GM12878 (cell line): ENCODE measurements at regions not wholly inside any gene's neighbourhood (a gene's known extent, or its start where the extent isn't known, plus 50 kb on each side); places are given as distances from the start of the nearest gene placed in this dataset.

Experiments used
- ATAC-seq: fragments of 200-7000 bp; cut with Tn5 transposase; 3 replicates; pipeline ENCODE4 v1.9.1; 2020; ENCODE audit warnings: mild to moderate bottlenecking, moderate library complexity
- BruUV-seq: library from RNA; stranded (reverse); fragments of 400-500 nt; replicated peaks from 2 replicates; lab custom pipeline; 2021; lab: Mats Ljungman, UMichigan
- CTCF ChIA-PET: fragments of 300-600 bp; sonication (Branson Sonifier 250); formaldehyde crosslinking; extraction: SDS; loops from one replicate; lab custom pipeline; 2021; ENCODE audit warnings: inconsistent platforms; lab: Yijun Ruan, JAX
- POLR2A ChIA-PET: fragments of 350-600 bp; formaldehyde crosslinking; extraction: SDS; loops from one replicate; lab custom pipeline; 2021; ENCODE audit warnings: inconsistent platforms; lab: Charles Lee
- RAD21 ChIA-PET: fragments of 300-600 bp; sonication (Branson Sonifier 250); formaldehyde crosslinking; loops from one replicate; lab custom pipeline; 2023; ENCODE audit warnings: antibody characterized with exemption; ENCODE audit not compliant: unreplicated experiment; lab: Charles Lee
- SMC1A ChIA-PET: fragments of 300-600 bp; sonication (Branson Sonifier 250); formaldehyde crosslinking; loops from one replicate; lab custom pipeline; 2023; ENCODE audit not compliant: unreplicated experiment, uncharacterized antibody; lab: Charles Lee
- DNase-seq: peaks from one replicate; pipeline ENCODE4 v3.0.0-alpha.2; 2011; ENCODE audit warnings: low read depth, low spot score
- FAIRE-seq: peaks from 3 replicates; lab custom pipeline; 2011; peaks lifted over from hg19 to GRCh38; lab: Jason Lieb, UNC
- H2AFZ ChIP-seq: 2 replicates; pipeline ENCODE4 v1.6.0; 2011; ENCODE audit warnings: low read depth, low read length, control low read depth; ENCODE audit not compliant: control insufficient read depth
- H3K27ac ChIP-seq: 2 replicates; pipeline ENCODE4 v1.5.1; 2011; ENCODE audit warnings: control low read depth; ENCODE audit not compliant: control insufficient read depth, insufficient read depth
- H3K27me3 ChIP-seq, 2 experiments: replicated peaks in 1 of 2; 2 replicates each; pipeline versions ENCODE4 v1.6.0 to v1.6.1; 2011; ENCODE audit warnings: low read length in 1 of 2; ENCODE audit not compliant: control insufficient read depth in 2 of 2, insufficient read depth in 2 of 2
- H3K36me3 ChIP-seq, 2 experiments: 2 replicates each; pipeline ENCODE4 v1.5.1; 2011; ENCODE audit warnings: low read length in 1 of 2; ENCODE audit not compliant: control insufficient read depth in 2 of 2, insufficient read depth in 2 of 2
- H3K4me1 ChIP-seq: 2 replicates; pipeline ENCODE4 v1.6.1; 2011; ENCODE audit warnings: mild to moderate bottlenecking, low read length, moderate library complexity, mixed read lengths; ENCODE audit not compliant: control insufficient read depth, insufficient read depth
- H3K4me2 ChIP-seq: 2 replicates; pipeline ENCODE4 v1.6.0; 2011; ENCODE audit warnings: control low read depth; ENCODE audit not compliant: control insufficient read depth, insufficient read depth
- H3K4me3 ChIP-seq: fragments of 200-600 bp; sonication (generic); 2 replicates; pipeline ENCODE4 v1.5.1; 2016
- H3K79me2 ChIP-seq: 2 replicates; pipeline ENCODE4 v1.6.0; 2011; ENCODE audit warnings: low read length; ENCODE audit not compliant: control insufficient read depth, insufficient read depth
- H3K9ac ChIP-seq: 2 replicates; pipeline ENCODE4 v1.8.0; 2011; ENCODE audit warnings: low read length, control low read depth, mixed read lengths; ENCODE audit not compliant: control insufficient read depth, insufficient read depth
- H3K9me3 ChIP-seq: replicated peaks from 3 replicates; pipeline ENCODE4 v1.5.1; 2011; ENCODE audit warnings: mild to moderate bottlenecking, low read length; ENCODE audit not compliant: control insufficient read depth, insufficient read depth
- H4K20me1 ChIP-seq: 2 replicates; pipeline ENCODE4 v1.6.0; 2011; ENCODE audit not compliant: control insufficient read depth, insufficient read depth
- CREB1 ChIP-seq: IDR thresholded peaks from 2 replicates; pipeline ENCODE4 v1.6.1; 2012; ENCODE audit warnings: low read depth, mild to moderate bottlenecking, inconsistent platforms
- MYB ChIP-seq: fragments of 150-350 bp; IDR thresholded peaks from 2 replicates; pipeline ENCODE4 v1.6.1; 2014; ENCODE audit warnings: mild to moderate bottlenecking, low read depth, low read length, borderline replicate concordance
- NR2F1 ChIP-seq: fragments of 450-650 bp; conservative IDR thresholded peaks from 2 replicates; pipeline ENCODE4 v1.6.1; 2017; ENCODE audit warnings: mild to moderate bottlenecking
- RELA ChIP-seq: fragments of 450-650 bp; IDR thresholded peaks from 2 replicates; pipeline ENCODE4 v1.8.0; 2014; ENCODE audit warnings: borderline replicate concordance; ENCODE audit not compliant: partially characterized antibody
- SMAD5 ChIP-seq: IDR thresholded peaks from 2 replicates; pipeline ENCODE4 v1.6.1; 2016; ENCODE audit warnings: antibody characterized with exemption, low read depth
- SP1 ChIP-seq: IDR thresholded peaks from one replicate; pipeline ENCODE4 v1.6.1; 2011; ENCODE audit warnings: low read depth, low read length
- STAT3 ChIP-seq: IDR thresholded peaks from 2 replicates; pipeline ENCODE4 v1.6.1; 2011; ENCODE audit warnings: low read depth, low read length, improper control_type of control experiment
- SUZ12 ChIP-seq: fragments of 200-600 bp; sonication (generic); IDR thresholded peaks from one replicate; pipeline ENCODE4 v1.6.1; 2018; ENCODE audit warnings: antibody characterized with exemption, mild to moderate bottlenecking; ENCODE audit not compliant: unreplicated experiment
- TARDBP ChIP-seq: IDR thresholded peaks from 2 replicates; pipeline ENCODE4 v1.6.1; 2016; ENCODE audit warnings: borderline replicate concordance
- TCF7 ChIP-seq: IDR thresholded peaks from 2 replicates; pipeline ENCODE4 v1.6.1; 2014; ENCODE audit warnings: antibody characterized with exemption, borderline replicate concordance
- whole genome bisulfite sequencing: methylation state at CpG from one replicate; pipeline ENCODE4 v1.1.6; 2016; ENCODE audit warnings: low lambda C conversion rate; ENCODE audit not compliant: insufficient replicate concordance, insufficient coverage; ENCODE audit errors: missing lambda C conversion rate; 5-methylcytosine and 5-hydroxymethylcytosine counted together
- in situ Hi-C: fragments of 300-500 bp; cut with MboI; formaldehyde crosslinking; loops from 9 replicates; pipeline ENCODE4 v1.14.3; 2018; ENCODE audit warnings: mixed read lengths
- intact Hi-C: fragments of 100-400 bp; cut with micrococcal nuclease; formaldehyde crosslinking; loops from one replicate; pipeline ENCODE4 v1.14.2; 2022; ENCODE audit not compliant: unreplicated experiment

- TF ChIP-seq SMAD5, result no peak
- no peak for TF ChIP-seq STAT3
- no peak for TF ChIP-seq MYB
- TF ChIP-seq RELA, result no peak
- TF ChIP-seq NR2F1, result no peak
- no peak for TF ChIP-seq SP1
- TF ChIP-seq SUZ12, result no peak
Measured at GRCh38 chr15:53218666-53219580, 428.8 kb upstream of the ONECUT1 start (continued).

GRCh38 chr15:53216036-53216435 lies 425.9 kb upstream of the ONECUT1 start:
- ATAC-seq (no peak), FAIRE-seq (no peak), DNase-seq (no peak)
- CTCF ChIA-PET, result no interaction called here
- no TSS peak for BruUV-seq
- in situ Hi-C loops, result no loop called here
- Histone ChIP-seq H3K9ac (no peak overlapping the region), H3K9me3 (no peaks in the 10 kb centered on the region), H3K4me1 (no peaks in the 10 kb centered on the region), H3K4me3 (no peak overlapping the region), H3K79me2 (no peaks in the 10 kb centered on the region), H4K20me1 (no peaks in the 10 kb centered on the region), H3K27me3 (peaks cover 0 to 3% of the 10 kb centered on the region in 2 experiments; a peak in 1 of 4 replicates), H3K4me2 (no peak overlapping the region), H3K36me3 (no peaks in the 10 kb centered on the region), H3K27ac (no peak overlapping the region), H2AFZ (no peak overlapping the region)
- POLR2A ChIA-PET, result no interaction called here
- RAD21 ChIA-PET, result no interaction called here
- SMC1A ChIA-PET, result no interaction called here
- intact Hi-C loops, result no loop called here
- TF ChIP-seq MYB (no peak), TCF7 (no peak), TARDBP (no peak), CREB1 (no peak)
- WGBS, result 24% methylated on average over 3 of the region's 3 CpGs
